Fibroblast of pulmonary artery (primary cell): ENCODE measurements at regions not wholly inside any gene's neighbourhood (a gene's known extent, or its start where the extent isn't known, plus 50 kb on each side); places are given as distances from the start of the nearest gene placed in this dataset.

Source experiments
- DNase-seq: peaks from one replicate; pipeline ENCODE4 v3.0.0-alpha.2; 2010; ENCODE audit warnings: low read depth
- H3K4me3 ChIP-seq: replicated peaks from 2 replicates; pipeline ENCODE4 v1.5.1; 2011; ENCODE audit warnings: low read depth, mild to moderate bottlenecking, control low read depth, low read length, moderate library complexity
- TF ChIP-seq, protein P1 (sequence below): IDR thresholded peaks from 2 replicates; pipeline ENCODE4 v1.5.1; 2011; ENCODE audit warnings: mild to moderate bottlenecking, control low read depth, low read length, inconsistent platforms; ENCODE audit errors: missing control alignments

DNA sequence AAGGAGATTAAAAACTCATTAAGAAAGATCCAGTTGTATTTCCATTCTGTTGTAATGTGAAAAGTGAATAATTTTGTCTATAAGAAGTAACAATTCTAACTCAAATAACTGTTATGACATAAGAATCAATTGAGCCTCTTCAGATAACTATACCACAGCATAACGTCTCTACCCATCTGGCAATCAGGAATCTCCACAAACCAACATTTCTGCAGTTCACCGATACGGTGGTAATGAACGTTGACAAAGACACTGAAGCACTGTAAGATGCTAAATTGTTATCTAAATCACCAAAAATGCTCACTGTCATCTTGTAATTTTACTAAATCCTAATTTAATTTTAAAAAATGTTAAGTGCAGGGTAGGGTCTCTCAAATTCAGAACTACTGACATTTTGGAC, 130.9 kb upstream of the USP15 start:
- no peak for DNase-seq
- no peak overlapping the region for H3K4me3 ChIP-seq
- TF ChIP-seq, protein P1, sequence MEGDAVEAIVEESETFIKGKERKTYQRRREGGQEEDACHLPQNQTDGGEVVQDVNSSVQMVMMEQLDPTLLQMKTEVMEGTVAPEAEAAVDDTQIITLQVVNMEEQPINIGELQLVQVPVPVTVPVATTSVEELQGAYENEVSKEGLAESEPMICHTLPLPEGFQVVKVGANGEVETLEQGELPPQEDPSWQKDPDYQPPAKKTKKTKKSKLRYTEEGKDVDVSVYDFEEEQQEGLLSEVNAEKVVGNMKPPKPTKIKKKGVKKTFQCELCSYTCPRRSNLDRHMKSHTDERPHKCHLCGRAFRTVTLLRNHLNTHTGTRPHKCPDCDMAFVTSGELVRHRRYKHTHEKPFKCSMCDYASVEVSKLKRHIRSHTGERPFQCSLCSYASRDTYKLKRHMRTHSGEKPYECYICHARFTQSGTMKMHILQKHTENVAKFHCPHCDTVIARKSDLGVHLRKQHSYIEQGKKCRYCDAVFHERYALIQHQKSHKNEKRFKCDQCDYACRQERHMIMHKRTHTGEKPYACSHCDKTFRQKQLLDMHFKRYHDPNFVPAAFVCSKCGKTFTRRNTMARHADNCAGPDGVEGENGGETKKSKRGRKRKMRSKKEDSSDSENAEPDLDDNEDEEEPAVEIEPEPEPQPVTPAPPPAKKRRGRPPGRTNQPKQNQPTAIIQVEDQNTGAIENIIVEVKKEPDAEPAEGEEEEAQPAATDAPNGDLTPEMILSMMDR, result no peak

DNA sequence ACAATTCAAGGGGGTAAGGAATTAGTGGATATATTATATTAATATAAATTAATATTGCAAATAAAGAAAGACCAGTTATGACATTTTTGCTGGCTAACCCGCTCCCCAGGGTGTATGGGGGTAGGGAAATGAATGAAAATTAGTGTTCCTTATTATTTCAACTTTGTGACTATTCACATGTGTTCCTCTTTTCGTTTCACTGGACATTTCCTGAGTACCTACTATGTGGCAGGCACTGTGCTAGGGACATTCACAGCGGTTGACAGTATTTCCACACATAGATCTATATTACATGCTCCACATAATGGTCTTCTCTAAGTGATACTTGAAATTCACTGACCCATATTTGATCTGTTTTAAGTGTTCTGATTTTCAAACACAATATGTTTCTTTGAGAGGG, 129.8 kb upstream of the USP15 start:
- no peak overlapping the region for H3K4me3 ChIP-seq
- DNase-seq, result no peak
- TF ChIP-seq, protein P1, result no peak

DNA sequence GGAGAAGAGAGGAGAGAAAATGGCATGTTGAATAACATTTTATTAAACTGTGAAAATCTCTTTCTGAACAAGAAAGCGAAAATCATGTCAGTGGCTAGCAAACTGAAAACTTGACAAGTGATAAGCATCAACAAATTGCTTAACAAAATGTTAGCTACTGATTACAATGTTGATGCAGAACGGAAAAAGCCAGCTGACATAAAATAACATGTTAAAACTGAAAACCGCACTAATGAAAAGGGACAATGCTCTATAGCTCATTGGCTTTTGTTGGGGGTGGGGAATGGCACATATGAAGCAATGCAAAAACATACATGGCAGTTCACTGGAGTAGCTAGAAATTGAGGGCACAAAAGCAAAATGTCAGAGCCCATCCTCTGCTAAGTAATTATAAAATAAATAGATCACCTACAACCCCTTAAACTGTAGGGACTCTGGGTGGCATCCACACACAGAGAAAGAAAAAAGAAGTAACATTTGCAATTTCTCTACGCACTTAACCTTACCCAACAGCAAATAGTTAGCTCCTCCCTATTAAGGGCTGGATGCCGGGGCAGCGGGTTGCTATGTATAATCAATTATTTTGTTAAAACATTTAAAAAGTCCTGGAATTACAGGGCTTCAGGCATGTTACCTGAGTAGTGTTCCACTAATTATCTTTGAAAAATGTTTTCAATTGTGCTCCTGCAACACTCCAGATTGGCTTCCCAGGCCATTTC, 129.2 kb upstream of the USP15 start:
- TF ChIP-seq, protein P1, result no peak
- no peak for DNase-seq
- H3K4me3 ChIP-seq, result no peak overlapping the region

GRCh38 chr12:62133440-62133839, 126.8 kb upstream of the USP15 start:
- H3K4me3 ChIP-seq, result no peak overlapping the region
- DNase-seq, result no peak
- TF ChIP-seq, protein P1, result no peak

- DNase-seq, result no peak
- H3K4me3 ChIP-seq, result no peak overlapping the region
- TF ChIP-seq, protein P1, result no peak
These were observed 124.5 kb upstream of the USP15 start for GRCh38 chr12:62135553-62136200.

GRCh38 chr12:62136496-62136895, 123.7 kb upstream of the USP15 start:
- TF ChIP-seq, protein P1, result no peak
- no peak for DNase-seq
- H3K4me3 ChIP-seq, result no peak overlapping the region

DNA sequence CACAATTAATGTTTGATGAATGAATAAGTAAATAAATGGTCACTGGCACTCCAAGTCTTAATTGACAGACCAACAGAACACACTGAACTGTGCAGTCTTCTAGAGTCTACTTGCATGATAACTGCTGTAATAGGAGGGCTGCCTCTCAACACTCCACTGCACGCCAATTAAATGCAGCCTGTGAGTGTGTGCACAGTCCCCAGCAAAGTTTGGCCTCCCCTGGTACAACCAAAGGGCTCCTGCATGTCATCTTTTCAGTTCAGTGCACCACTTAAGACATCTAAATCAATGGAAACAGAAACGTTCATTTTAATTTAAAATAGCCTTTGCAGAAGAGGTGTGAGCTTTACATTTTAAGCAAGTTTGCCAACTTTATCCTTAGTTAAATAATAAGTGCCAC, 121.7 kb upstream of the USP15 start:
- H3K4me3 ChIP-seq, result no peak overlapping the region
- no peak for DNase-seq
- TF ChIP-seq, protein P1, result no peak
